H1 (cell line): ENCODE measurements at regions not wholly inside any gene's neighbourhood (a gene's known extent, or its start where the extent isn't known, plus 50 kb on each side); places are given as distances from the start of the nearest gene placed in this dataset.

Source experiments
- CTCF ChIA-PET: fragments of 300-600 bp; sonication (Branson Sonifier 250); formaldehyde crosslinking; loops from one replicate; lab custom pipeline; 2021; ENCODE audit not compliant: partially characterized antibody; lab: Charles Lee
- POLR2A ChIA-PET: fragments of 300-600 bp; sonication (Branson Sonifier 250); formaldehyde crosslinking; loops from one replicate; lab custom pipeline; 2021; ENCODE audit warnings: inconsistent platforms; ENCODE audit not compliant: partially characterized antibody; lab: Charles Lee
- DNase-seq, 2 experiments: peaks; one replicate each; pipeline versions ENCODE4 v3.0.0 to v3.0.0-alpha.2; 2010 to 2022; ENCODE audit warnings: low spot score in 2 of 2, low read depth in 1 of 2, mixed read lengths in 1 of 2
- FAIRE-seq: peaks from 2 replicates; lab custom pipeline; 2011; peaks lifted over from hg19 to GRCh38; lab: Jason Lieb, UNC
- H2AFZ ChIP-seq: 2 replicates; pipeline ENCODE4 v1.8.1; 2012; ENCODE audit warnings: low read length, inconsistent platforms
- H2AK5ac ChIP-seq: 2 replicates; pipeline ENCODE4 v1.6.1; 2013; ENCODE audit warnings: low read depth, low read length
- H2BK120ac ChIP-seq: replicated peaks from 2 replicates; pipeline ENCODE3; 2013; ENCODE audit warnings: low read depth, low read length, inconsistent platforms
- H2BK12ac ChIP-seq: 2 replicates; pipeline ENCODE4 v1.6.1; 2013; ENCODE audit warnings: low read depth, low read length
- H2BK15ac ChIP-seq: 2 replicates; pipeline ENCODE4 v1.6.1; 2013; ENCODE audit warnings: low read length
- H2BK20ac ChIP-seq: 2 replicates; pipeline ENCODE4 v1.6.1; 2013; ENCODE audit warnings: low read length
- H2BK5ac ChIP-seq: 2 replicates; pipeline ENCODE4 v1.6.1; 2013; ENCODE audit warnings: low read depth, low read length
- H3K14ac ChIP-seq: 2 replicates; pipeline ENCODE4 v1.6.1; 2013; ENCODE audit warnings: inconsistent platforms; ENCODE audit not compliant: insufficient read length
- H3K18ac ChIP-seq: 2 replicates; pipeline ENCODE4 v1.6.1; 2013; ENCODE audit warnings: low read length; ENCODE audit errors: extremely low read depth
- H3K23ac ChIP-seq: 2 replicates; pipeline ENCODE4 v1.6.1; 2013; ENCODE audit warnings: inconsistent platforms; ENCODE audit not compliant: insufficient read length
- H3K23me2 ChIP-seq: 2 replicates; pipeline ENCODE4 v1.6.1; 2013; ENCODE audit warnings: low read depth, low read length
- H3K27ac ChIP-seq: 2 replicates; pipeline ENCODE4 v1.6.1; 2011; ENCODE audit warnings: low read depth, low read length, inconsistent platforms
- H3K27me3 ChIP-seq, 4 experiments: replicated peaks in 1 of 4; 1 replicate in 1 of 4; 2 replicates in 3 of 4; pipeline versions ENCODE4 v1.6.1 to v1.8.1; 2011 to 2013; ENCODE audit warnings: low read length in 3 of 4, mild to moderate bottlenecking in 3 of 4, inconsistent platforms in 2 of 4, mixed read lengths in 2 of 4, moderate library complexity in 1 of 4; ENCODE audit not compliant: control insufficient read depth in 3 of 4, insufficient read depth in 3 of 4; ENCODE audit errors: extremely low read depth in 1 of 4
- H3K36me3 ChIP-seq, 4 experiments: 2 replicates each; pipeline versions ENCODE4 v1.6.1 to v1.8.1; 2011 to 2013; ENCODE audit warnings: mild to moderate bottlenecking in 4 of 4, low read length in 3 of 4, moderate library complexity in 2 of 4, control low read depth in 1 of 4, inconsistent platforms in 1 of 4; ENCODE audit not compliant: insufficient read depth in 4 of 4, control insufficient read depth in 2 of 4
- H3K4ac ChIP-seq: replicated peaks from 2 replicates; pipeline ENCODE3; 2013; ENCODE audit warnings: low read length, low read depth, mixed read lengths, inconsistent platforms; ENCODE audit not compliant: insufficient read length
- H3K4me1 ChIP-seq, 4 experiments: replicated peaks in 1 of 4; 1 replicate in 1 of 4; 2 replicates in 3 of 4; pipeline versions ENCODE4 v1.6.1 to v1.8.1; 2011 to 2013; ENCODE audit warnings: low read length in 3 of 4, inconsistent platforms in 2 of 4, mixed read lengths in 1 of 4; ENCODE audit not compliant: insufficient read depth in 4 of 4, control insufficient read depth in 3 of 4
- H3K4me2 ChIP-seq, 2 experiments: 2 replicates each; pipeline versions ENCODE4 v1.6.1 to v1.8.1; 2011 to 2013; ENCODE audit warnings: low read depth in 2 of 2, low read length in 2 of 2, control low read depth in 1 of 2, inconsistent platforms in 1 of 2, mild to moderate bottlenecking in 1 of 2; ENCODE audit not compliant: insufficient read depth in 1 of 2
- H3K4me3 ChIP-seq, 4 experiments: fragments of 200-600, 300-600 bp in 1 of 4; sonication (generic), shearing (Covaris generic), sonication (Bioruptor Twin) in 1 of 4; 2 replicates each; pipeline versions ENCODE4 v1.5.1 to v1.8.1; 2011 to 2016; ENCODE audit warnings: low read length in 4 of 4, low read depth in 3 of 4, control low read depth in 2 of 4, inconsistent platforms in 2 of 4, mild to moderate bottlenecking in 2 of 4, mixed read lengths in 1 of 4, moderate library complexity in 1 of 4; ENCODE audit not compliant: insufficient read depth in 2 of 4; ENCODE audit errors: extremely low read depth in 1 of 4
- H3K56ac ChIP-seq: replicated peaks from 2 replicates; pipeline ENCODE3; 2013; ENCODE audit warnings: low read depth, mild to moderate bottlenecking, mixed read lengths, low read length, inconsistent platforms; ENCODE audit not compliant: insufficient read length
- H3K79me1 ChIP-seq: 2 replicates; pipeline ENCODE4 v1.6.1; 2013; ENCODE audit warnings: low read depth, low read length, control low read depth
- H3K79me2 ChIP-seq, 2 experiments: 2 replicates each; pipeline versions ENCODE4 v1.6.1 to v1.8.1; 2012 to 2013; ENCODE audit warnings: low read length in 2 of 2, mild to moderate bottlenecking in 2 of 2, inconsistent platforms in 1 of 2; ENCODE audit not compliant: insufficient read depth in 2 of 2, control insufficient read depth in 1 of 2
- H3K9ac ChIP-seq, 4 experiments: replicated peaks in 1 of 4; 1 replicate in 1 of 4; 2 replicates in 3 of 4; pipeline versions ENCODE4 v1.6.1 to v1.8.1; 2011 to 2013; ENCODE audit warnings: low read depth in 3 of 4, low read length in 3 of 4, control low read depth in 2 of 4, mild to moderate bottlenecking in 2 of 4, moderate library complexity in 2 of 4, inconsistent platforms in 1 of 4; ENCODE audit errors: extremely low read depth in 1 of 4
- H3K9me3 ChIP-seq, 2 experiments: 2 replicates each; pipeline versions ENCODE4 v1.6.1 to v1.8.1; 2012 to 2013; ENCODE audit warnings: mild to moderate bottlenecking in 2 of 2, moderate library complexity in 2 of 2, control low read depth in 1 of 2, inconsistent platforms in 1 of 2, low read depth in 1 of 2, low read length in 1 of 2, mixed read lengths in 1 of 2; ENCODE audit not compliant: insufficient read depth in 2 of 2
- H4K20me1 ChIP-seq, 2 experiments: replicated peaks in 1 of 2; 2 replicates each; pipeline versions ENCODE3 to v1.8.1; 2011 to 2013; ENCODE audit warnings: inconsistent platforms in 2 of 2, low read length in 2 of 2, mild to moderate bottlenecking in 1 of 2; ENCODE audit not compliant: insufficient read depth in 2 of 2, control insufficient read depth in 1 of 2
- H4K5ac ChIP-seq: 2 replicates; pipeline ENCODE4 v1.6.1; 2013; ENCODE audit warnings: low read length, low read depth, mixed read lengths, inconsistent platforms; ENCODE audit not compliant: insufficient read length
- H4K8ac ChIP-seq: 2 replicates; pipeline ENCODE4 v1.8.0; 2013; ENCODE audit warnings: mild to moderate bottlenecking, moderate library complexity, low read length, inconsistent platforms; ENCODE audit not compliant: insufficient read depth; ENCODE audit errors: extremely low read depth
- H4K91ac ChIP-seq: replicated peaks from 2 replicates; pipeline ENCODE3; 2013; ENCODE audit warnings: low read length, mixed read lengths, inconsistent platforms; ENCODE audit not compliant: insufficient read length
- CEBPB ChIP-seq: IDR thresholded peaks from 2 replicates; pipeline ENCODE4 v1.6.1; 2012; ENCODE audit warnings: low read depth, low read length
- CHD1 ChIP-seq: IDR thresholded peaks from 2 replicates; pipeline ENCODE4 v1.6.1; 2012; ENCODE audit warnings: low read depth, low read length, improper control_type of control experiment
- CREB1 ChIP-seq: IDR thresholded peaks from 2 replicates; pipeline ENCODE4 v1.6.1; 2012; ENCODE audit warnings: inconsistent platforms
- CTCF ChIP-seq, 3 experiments: IDR thresholded peaks; 1 replicate in 2 of 3; 2 replicates in 1 of 3; pipeline versions ENCODE4 v1.5.1 to v1.6.1; 2011; ENCODE audit warnings: low read length in 3 of 3, mild to moderate bottlenecking in 3 of 3, inconsistent platforms in 2 of 3, low read depth in 1 of 3, moderate library complexity in 1 of 3; ENCODE audit not compliant: insufficient read depth in 1 of 3; ENCODE audit errors: control extremely low read depth in 1 of 3
- EGR1 ChIP-seq: IDR thresholded peaks from 2 replicates; pipeline ENCODE4 v1.6.1; 2011; ENCODE audit warnings: low read depth, low read length, borderline replicate concordance
- JUN ChIP-seq: IDR thresholded peaks from 2 replicates; pipeline ENCODE4 v1.6.1; 2011; ENCODE audit warnings: low read depth, mild to moderate bottlenecking, improper control_type of control experiment, low read length
- NRF1 ChIP-seq: IDR thresholded peaks from 2 replicates; pipeline ENCODE4 v1.6.1; 2011; ENCODE audit warnings: mild to moderate bottlenecking, low read depth, low read length, improper control_type of control experiment
- POLR2A ChIP-seq, 2 experiments: IDR thresholded peaks; 1 replicate in 1 of 2; 2 replicates in 1 of 2; pipeline ENCODE4 v1.6.1; 2011; ENCODE audit warnings: low read depth in 2 of 2, low read length in 2 of 2, mild to moderate bottlenecking in 2 of 2; ENCODE audit errors: control extremely low read depth in 1 of 2
- POU5F1 ChIP-seq: IDR thresholded peaks from 2 replicates; pipeline ENCODE4 v1.6.1; 2011; ENCODE audit warnings: low read depth, mild to moderate bottlenecking, low read length, moderate library complexity
- RXRA ChIP-seq: IDR thresholded peaks from 2 replicates; pipeline ENCODE4 v1.6.1; 2011; ENCODE audit warnings: low read depth, mild to moderate bottlenecking, low read length, moderate library complexity; ENCODE audit not compliant: insufficient read depth
- SRF ChIP-seq: IDR thresholded peaks from 2 replicates; pipeline ENCODE4 v1.6.1; 2011; ENCODE audit warnings: mild to moderate bottlenecking, low read depth, low read length, moderate library complexity
- WGBS, 2 experiments: shearing (Covaris generic) in 1 of 2; methylation state at CpG; one replicate each; pipeline versions ENCODE4 v1.1.6 to v1.1.7; 2013 to 2015; ENCODE audit warnings: low lambda C conversion rate in 2 of 2, mixed read lengths in 2 of 2, inconsistent platforms in 1 of 2, low coverage in 1 of 2, missing lambda C conversion rate in 1 of 2; ENCODE audit not compliant: insufficient replicate concordance in 2 of 2, insufficient coverage in 1 of 2, insufficient read length in 1 of 2; ENCODE audit errors: extremely low coverage in 1 of 2, missing lambda C conversion rate in 1 of 2; 5-methylcytosine and 5-hydroxymethylcytosine counted together
- TF ChIP-seq, protein P1 (sequence below): IDR thresholded peaks from 2 replicates; pipeline ENCODE4 v1.6.1; 2011; ENCODE audit warnings: low read depth, mild to moderate bottlenecking, low read length; ENCODE audit not compliant: insufficient read depth
- TF ChIP-seq, protein P2 (sequence below): IDR thresholded peaks from 2 replicates; pipeline ENCODE4 v1.6.1; 2012; ENCODE audit warnings: inconsistent platforms

DNA sequence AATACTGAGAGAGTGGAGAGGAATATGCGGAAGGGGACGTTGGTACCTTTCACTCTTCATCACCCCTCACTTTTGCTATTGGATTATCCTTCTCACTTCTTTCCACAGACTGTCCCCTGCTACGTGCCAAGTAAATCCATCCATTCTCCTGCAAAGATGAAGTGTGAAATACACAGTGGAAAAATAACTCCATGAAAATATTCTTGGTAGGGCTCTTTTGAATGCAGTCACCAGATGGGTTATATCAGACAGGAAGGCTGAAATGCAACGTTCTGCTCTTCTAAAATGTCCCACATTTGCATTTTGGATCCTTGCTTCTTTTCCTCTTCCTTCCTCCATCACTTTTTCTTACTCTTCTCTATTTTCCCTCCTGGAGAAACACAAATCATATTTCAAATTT is 510.3 kb upstream of the CLINT1 start:
- no peak overlapping the region for H4K8ac ChIP-seq
- H4K91ac ChIP-seq, result no peak overlapping the region
- peaks cover 0 to 5% (median 2%) of the 10 kb centered on the region in 4 experiments; a peak in 2 of 7 replicates for H3K4me1 ChIP-seq
- no peak overlapping the region for H3K27ac ChIP-seq
- no peaks in the 10 kb centered on the region for H3K23me2 ChIP-seq
- H3K23ac ChIP-seq, result no peak overlapping the region
- H2AFZ ChIP-seq, result no peak overlapping the region
- no peak overlapping the region for H3K4ac ChIP-seq
- no peak overlapping the region for H3K4me3 ChIP-seq
- no peaks in the 10 kb centered on the region for H3K79me2 ChIP-seq
- ChIA-PET POLR2A (no interaction called here), CTCF (interaction anchor here (1.6 kb wide), 1 partner anchor 194 kb away, joined by 4 read pairs; no protein-coding TSS in a partner anchor)
- no peak overlapping the region for H2BK15ac ChIP-seq
- 89% methylated on average over 4 of the region's 4 CpGs; no CpG with 5 or more reads in 1 of the 2 experiments for WGBS, 2 experiments
- H3K9me3 ChIP-seq, result no peaks in the 10 kb centered on the region
- H4K5ac ChIP-seq, result no peak overlapping the region
- no peaks in the 10 kb centered on the region for H4K20me1 ChIP-seq
- no peak overlapping the region for H3K9ac ChIP-seq
- no peak overlapping the region for H2BK20ac ChIP-seq
- no peak overlapping the region for H2BK12ac ChIP-seq
- H3K36me3 ChIP-seq, result no peaks in the 10 kb centered on the region
- no peak overlapping the region for H2AK5ac ChIP-seq
- no peaks in the 10 kb centered on the region for H3K79me1 ChIP-seq
- FAIRE-seq, result no peak
- DNase-seq, result no peak
- no peaks in the 10 kb centered on the region for H3K27me3 ChIP-seq
- no peak overlapping the region for H3K4me2 ChIP-seq
- no peak overlapping the region for H2BK5ac ChIP-seq
- H3K18ac ChIP-seq, result no peak overlapping the region
- no peak overlapping the region for H2BK120ac ChIP-seq
- H3K14ac ChIP-seq, result no peak overlapping the region
- no peak overlapping the region for H3K56ac ChIP-seq
- TF ChIP-seq JUN (no peak), POU5F1 (no peak), RXRA (no peak), SRF (no peak), EGR1 (no peak), CEBPB (no peak), CTCF (IDR thresholded peaks at IDR 0.05; ENCODE audit: control extremely low read depth in 1 of 3, insufficient read depth in 1 of 3, low read depth in 1 of 3, low read length in 3 of 3) (no peak), NRF1 (no peak), CHD1 (no peak), POLR2A (IDR thresholded peaks at IDR 0.05; ENCODE audit: control extremely low read depth in 1 of 2, low read depth in 2 of 2, low read length in 2 of 2) (no peak), CREB1 (no peak)
- TF ChIP-seq, protein P1, sequence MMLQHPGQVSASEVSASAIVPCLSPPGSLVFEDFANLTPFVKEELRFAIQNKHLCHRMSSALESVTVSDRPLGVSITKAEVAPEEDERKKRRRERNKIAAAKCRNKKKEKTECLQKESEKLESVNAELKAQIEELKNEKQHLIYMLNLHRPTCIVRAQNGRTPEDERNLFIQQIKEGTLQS, result no peak
- TF ChIP-seq, protein P2, sequence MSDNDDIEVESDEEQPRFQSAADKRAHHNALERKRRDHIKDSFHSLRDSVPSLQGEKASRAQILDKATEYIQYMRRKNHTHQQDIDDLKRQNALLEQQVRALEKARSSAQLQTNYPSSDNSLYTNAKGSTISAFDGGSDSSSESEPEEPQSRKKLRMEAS, result no peak
